ENCODE measurements at regions not wholly inside any gene's neighbourhood (a gene's known extent, or its start where the extent isn't known, plus 50 kb on each side); places are given as distances from the start of the nearest gene placed in this dataset.

- TF ChIP-seq CTCF (IDR thresholded peaks at IDR 0.05) = no peak
- TF ChIP-seq POLR2A (IDR thresholded peaks at IDR 0.05) = no peak
Measured at GRCh38 chrX:25503826-25504225, 488.1 kb upstream of the ARX start.

All from gastroesophageal sphincter (tissue), 3 donors.